Peyer's patch (tissue), 4 donors: ENCODE measurements at regions not wholly inside any gene's neighbourhood (a gene's known extent, or its start where the extent isn't known, plus 50 kb on each side); places are given as distances from the start of the nearest gene placed in this dataset.

Experiments
- POLR2A ChIP-seq, 2 donors: fragments of 450-650 bp; IDR thresholded peaks; one replicate each; pipeline ENCODE4 v1.5.1; 2017; ENCODE audit warnings: antibody characterized with exemption in 2 of 2, mild to moderate bottlenecking in 2 of 2, moderate library complexity in 2 of 2
- TF ChIP-seq, protein P1 (sequence below), 6 experiments: fragments of 450-650 bp in 4 of 6; fragments of 200-600 bp in 2 of 6; sonication (generic) in 1 of 6; IDR thresholded peaks; one replicate each; pipeline ENCODE4 v1.5.1; 2017 to 2019; ENCODE audit warnings: antibody characterized with exemption in 6 of 6, mild to moderate bottlenecking in 3 of 6, moderate library complexity in 1 of 6

DNA sequence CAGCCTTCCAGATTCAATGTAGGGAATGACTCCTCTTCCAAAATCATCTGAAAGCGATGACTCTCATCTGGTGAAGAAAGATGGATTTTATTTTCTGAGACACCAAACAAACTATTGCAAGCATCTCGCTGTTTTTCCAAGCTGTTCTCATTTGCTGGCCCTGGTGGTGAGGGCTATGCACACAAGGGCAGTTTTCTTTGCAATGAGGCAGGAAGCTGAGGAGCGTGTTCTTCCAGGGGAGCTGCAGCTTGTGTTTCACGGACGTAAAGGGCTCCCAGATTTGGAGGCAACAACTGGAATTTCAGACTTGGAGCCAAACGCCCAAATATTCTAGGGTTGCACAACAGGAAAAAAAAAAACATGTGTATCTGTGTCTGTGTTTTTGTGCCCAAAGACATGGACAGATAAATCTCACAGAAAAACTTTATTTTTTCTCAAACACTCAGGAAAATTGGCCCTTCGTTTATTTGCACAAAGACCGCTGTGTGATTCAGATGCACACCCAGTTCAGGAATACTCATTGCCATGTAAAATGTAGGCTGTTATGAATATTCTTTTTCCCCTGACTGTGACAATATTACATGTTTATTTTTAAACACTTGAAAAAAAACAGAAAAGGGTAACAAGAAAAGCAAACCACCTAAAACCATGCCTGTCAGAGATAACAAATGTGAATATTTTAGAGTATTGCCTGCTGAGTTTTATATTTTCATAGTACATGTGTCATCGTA, 151.3 kb downstream of the GAS1 start:
- TF ChIP-seq POLR2A (IDR thresholded peaks at IDR 0.05) = no peak
- TF ChIP-seq, protein P1, sequence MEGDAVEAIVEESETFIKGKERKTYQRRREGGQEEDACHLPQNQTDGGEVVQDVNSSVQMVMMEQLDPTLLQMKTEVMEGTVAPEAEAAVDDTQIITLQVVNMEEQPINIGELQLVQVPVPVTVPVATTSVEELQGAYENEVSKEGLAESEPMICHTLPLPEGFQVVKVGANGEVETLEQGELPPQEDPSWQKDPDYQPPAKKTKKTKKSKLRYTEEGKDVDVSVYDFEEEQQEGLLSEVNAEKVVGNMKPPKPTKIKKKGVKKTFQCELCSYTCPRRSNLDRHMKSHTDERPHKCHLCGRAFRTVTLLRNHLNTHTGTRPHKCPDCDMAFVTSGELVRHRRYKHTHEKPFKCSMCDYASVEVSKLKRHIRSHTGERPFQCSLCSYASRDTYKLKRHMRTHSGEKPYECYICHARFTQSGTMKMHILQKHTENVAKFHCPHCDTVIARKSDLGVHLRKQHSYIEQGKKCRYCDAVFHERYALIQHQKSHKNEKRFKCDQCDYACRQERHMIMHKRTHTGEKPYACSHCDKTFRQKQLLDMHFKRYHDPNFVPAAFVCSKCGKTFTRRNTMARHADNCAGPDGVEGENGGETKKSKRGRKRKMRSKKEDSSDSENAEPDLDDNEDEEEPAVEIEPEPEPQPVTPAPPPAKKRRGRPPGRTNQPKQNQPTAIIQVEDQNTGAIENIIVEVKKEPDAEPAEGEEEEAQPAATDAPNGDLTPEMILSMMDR (IDR thresholded peaks at IDR 0.05) = no peak
